ENCODE measurements at regions not wholly inside any gene's neighbourhood (a gene's known extent, or its start where the extent isn't known, plus 50 kb on each side); places are given as distances from the start of the nearest gene placed in this dataset.

DNA sequence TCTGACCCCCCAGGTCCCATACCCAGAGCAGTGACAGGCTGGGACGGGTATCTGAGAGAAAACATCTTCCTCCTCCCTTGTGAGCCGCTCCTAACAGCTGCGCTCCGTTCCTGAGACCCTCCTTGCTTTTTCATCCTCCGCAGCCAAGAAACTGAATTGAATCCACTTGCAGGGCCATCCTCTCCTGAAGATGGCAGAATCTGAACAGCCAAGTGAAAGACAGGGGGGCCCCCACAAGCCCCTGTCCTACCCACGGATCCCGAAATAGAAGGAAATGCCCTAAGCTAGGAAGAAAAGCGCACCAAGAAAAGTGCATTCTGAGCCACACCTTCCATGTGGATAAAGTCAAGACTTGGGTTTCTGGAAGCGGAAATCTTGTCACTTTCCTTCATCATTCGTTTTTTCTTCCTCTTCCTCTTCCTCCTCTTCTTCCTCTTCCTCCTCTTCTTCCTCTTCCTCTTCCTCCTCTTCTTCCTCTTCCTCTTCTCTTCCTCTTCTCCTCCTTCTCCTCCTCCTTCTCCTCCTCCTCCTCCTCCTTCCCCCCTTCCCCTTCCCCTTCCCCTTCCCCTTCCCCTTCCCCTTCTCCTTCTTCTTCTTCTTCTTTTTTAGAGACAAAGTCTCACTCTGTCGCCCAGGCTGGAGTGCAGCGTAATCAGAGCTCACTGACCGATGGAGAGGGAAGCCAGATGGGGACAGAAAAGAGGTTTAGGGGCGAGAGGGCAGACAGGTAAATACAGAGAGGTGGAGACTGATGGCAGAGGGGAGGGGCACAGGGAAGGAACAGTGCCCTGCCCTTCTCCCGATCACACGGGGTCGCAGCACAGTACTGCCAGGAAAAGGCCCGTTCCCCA lies 86.0 kb upstream of the WWC2 start:
- no peak for DNase-seq (ENCODE audit: low spot score)
- H3K4me1 ChIP-seq (ENCODE audit: control insufficient read depth in 4 of 4, insufficient read depth in 4 of 4, low read length in 3 of 4), result no peaks in the 10 kb centered on the region
- WGBS, result 72% methylated on average over 18 of the region's 18 CpGs

More for the DNA sequence above, 86.0 kb upstream of the WWC2 start:
- Histone ChIP-seq H3K9ac (ENCODE audit: low read depth in 1 of 2, low read length in 2 of 2) (no peak overlapping the region), H3K27me3 (ENCODE audit: control insufficient read depth in 4 of 4, insufficient read depth in 4 of 4, low read length in 3 of 4) (no peaks in the 10 kb centered on the region), H3K27ac (ENCODE audit: low read depth in 1 of 2, low read length in 2 of 2) (no peak overlapping the region), H3K9me3 (ENCODE audit: control insufficient read depth in 4 of 4, low read length in 3 of 4) (no peaks in the 10 kb centered on the region), H3K36me3 (ENCODE audit: control insufficient read depth in 4 of 4, insufficient read depth in 3 of 4, low read depth in 1 of 4, low read length in 3 of 4) (no peaks in the 10 kb centered on the region), H3K4me3 (ENCODE audit: low read depth in 1 of 3, low read length in 3 of 3) (no peak overlapping the region)
- TF ChIP-seq JUND (IDR thresholded peaks at IDR 0.05) (no peak), NR2F2 (IDR thresholded peaks at IDR 0.05) (no peak), GABPA (IDR thresholded peaks at IDR 0.05 in 1 of 2, conservative IDR thresholded peaks at IDR 0.05 in 1 of 2) (no peak), RXRA (IDR thresholded peaks at IDR 0.05) (no peak), TAF1 (conservative IDR thresholded peaks at IDR 0.05) (no peak), FOXA2 (IDR thresholded peaks at IDR 0.05) (no peak), HNF4A (conservative IDR thresholded peaks at IDR 0.05) (no peak), EGR1 (IDR thresholded peaks at IDR 0.05; ENCODE audit: low read depth in 2 of 2) (no peak), RAD21 (IDR thresholded peaks at IDR 0.05) (no peak), YY1 (IDR thresholded peaks at IDR 0.05) (no peak), SP1 (IDR thresholded peaks at IDR 0.05) (no peak), HNF4G (IDR thresholded peaks at IDR 0.05) (no peak), FOXA1 (IDR thresholded peaks at IDR 0.05) (no peak)
- TF ChIP-seq, protein P1, sequence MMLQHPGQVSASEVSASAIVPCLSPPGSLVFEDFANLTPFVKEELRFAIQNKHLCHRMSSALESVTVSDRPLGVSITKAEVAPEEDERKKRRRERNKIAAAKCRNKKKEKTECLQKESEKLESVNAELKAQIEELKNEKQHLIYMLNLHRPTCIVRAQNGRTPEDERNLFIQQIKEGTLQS (IDR thresholded peaks at IDR 0.05), result no peak
- TF ChIP-seq, protein P2, sequence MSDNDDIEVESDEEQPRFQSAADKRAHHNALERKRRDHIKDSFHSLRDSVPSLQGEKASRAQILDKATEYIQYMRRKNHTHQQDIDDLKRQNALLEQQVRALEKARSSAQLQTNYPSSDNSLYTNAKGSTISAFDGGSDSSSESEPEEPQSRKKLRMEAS (IDR thresholded peaks at IDR 0.05), result no peak
- TF ChIP-seq, protein P3, sequence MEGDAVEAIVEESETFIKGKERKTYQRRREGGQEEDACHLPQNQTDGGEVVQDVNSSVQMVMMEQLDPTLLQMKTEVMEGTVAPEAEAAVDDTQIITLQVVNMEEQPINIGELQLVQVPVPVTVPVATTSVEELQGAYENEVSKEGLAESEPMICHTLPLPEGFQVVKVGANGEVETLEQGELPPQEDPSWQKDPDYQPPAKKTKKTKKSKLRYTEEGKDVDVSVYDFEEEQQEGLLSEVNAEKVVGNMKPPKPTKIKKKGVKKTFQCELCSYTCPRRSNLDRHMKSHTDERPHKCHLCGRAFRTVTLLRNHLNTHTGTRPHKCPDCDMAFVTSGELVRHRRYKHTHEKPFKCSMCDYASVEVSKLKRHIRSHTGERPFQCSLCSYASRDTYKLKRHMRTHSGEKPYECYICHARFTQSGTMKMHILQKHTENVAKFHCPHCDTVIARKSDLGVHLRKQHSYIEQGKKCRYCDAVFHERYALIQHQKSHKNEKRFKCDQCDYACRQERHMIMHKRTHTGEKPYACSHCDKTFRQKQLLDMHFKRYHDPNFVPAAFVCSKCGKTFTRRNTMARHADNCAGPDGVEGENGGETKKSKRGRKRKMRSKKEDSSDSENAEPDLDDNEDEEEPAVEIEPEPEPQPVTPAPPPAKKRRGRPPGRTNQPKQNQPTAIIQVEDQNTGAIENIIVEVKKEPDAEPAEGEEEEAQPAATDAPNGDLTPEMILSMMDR (IDR thresholded peaks at IDR 0.05; ENCODE audit: low read depth, low read length, missing input control), result no peak
- TF ChIP-seq, protein P4, sequence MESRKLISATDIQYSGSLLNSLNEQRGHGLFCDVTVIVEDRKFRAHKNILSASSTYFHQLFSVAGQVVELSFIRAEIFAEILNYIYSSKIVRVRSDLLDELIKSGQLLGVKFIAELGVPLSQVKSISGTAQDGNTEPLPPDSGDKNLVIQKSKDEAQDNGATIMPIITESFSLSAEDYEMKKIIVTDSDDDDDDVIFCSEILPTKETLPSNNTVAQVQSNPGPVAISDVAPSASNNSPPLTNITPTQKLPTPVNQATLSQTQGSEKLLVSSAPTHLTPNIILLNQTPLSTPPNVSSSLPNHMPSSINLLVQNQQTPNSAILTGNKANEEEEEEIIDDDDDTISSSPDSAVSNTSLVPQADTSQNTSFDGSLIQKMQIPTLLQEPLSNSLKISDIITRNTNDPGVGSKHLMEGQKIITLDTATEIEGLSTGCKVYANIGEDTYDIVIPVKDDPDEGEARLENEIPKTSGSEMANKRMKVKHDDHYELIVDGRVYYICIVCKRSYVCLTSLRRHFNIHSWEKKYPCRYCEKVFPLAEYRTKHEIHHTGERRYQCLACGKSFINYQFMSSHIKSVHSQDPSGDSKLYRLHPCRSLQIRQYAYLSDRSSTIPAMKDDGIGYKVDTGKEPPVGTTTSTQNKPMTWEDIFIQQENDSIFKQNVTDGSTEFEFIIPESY (IDR thresholded peaks at IDR 0.05), result no peak
- TF ChIP-seq, protein P5, sequence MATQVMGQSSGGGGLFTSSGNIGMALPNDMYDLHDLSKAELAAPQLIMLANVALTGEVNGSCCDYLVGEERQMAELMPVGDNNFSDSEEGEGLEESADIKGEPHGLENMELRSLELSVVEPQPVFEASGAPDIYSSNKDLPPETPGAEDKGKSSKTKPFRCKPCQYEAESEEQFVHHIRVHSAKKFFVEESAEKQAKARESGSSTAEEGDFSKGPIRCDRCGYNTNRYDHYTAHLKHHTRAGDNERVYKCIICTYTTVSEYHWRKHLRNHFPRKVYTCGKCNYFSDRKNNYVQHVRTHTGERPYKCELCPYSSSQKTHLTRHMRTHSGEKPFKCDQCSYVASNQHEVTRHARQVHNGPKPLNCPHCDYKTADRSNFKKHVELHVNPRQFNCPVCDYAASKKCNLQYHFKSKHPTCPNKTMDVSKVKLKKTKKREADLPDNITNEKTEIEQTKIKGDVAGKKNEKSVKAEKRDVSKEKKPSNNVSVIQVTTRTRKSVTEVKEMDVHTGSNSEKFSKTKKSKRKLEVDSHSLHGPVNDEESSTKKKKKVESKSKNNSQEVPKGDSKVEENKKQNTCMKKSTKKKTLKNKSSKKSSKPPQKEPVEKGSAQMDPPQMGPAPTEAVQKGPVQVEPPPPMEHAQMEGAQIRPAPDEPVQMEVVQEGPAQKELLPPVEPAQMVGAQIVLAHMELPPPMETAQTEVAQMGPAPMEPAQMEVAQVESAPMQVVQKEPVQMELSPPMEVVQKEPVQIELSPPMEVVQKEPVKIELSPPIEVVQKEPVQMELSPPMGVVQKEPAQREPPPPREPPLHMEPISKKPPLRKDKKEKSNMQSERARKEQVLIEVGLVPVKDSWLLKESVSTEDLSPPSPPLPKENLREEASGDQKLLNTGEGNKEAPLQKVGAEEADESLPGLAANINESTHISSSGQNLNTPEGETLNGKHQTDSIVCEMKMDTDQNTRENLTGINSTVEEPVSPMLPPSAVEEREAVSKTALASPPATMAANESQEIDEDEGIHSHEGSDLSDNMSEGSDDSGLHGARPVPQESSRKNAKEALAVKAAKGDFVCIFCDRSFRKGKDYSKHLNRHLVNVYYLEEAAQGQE (IDR thresholded peaks at IDR 0.05), result no peak
